A549 (cell line): ENCODE measurements at regions not wholly inside any gene's neighbourhood (a gene's known extent, or its start where the extent isn't known, plus 50 kb on each side); places are given as distances from the start of the nearest gene placed in this dataset.
"Not testable (repeated sequence)": the region's sequence is repeated elsewhere in the genome, so short reads cannot be mapped to it uniquely, and the experiment has no call there.

ENCODE experiments used
- BCL3 ChIP-seq: fragments of >200 bp; sonication (Bioruptor Twin); formaldehyde crosslinking; IDR thresholded peaks from 3 replicates; pipeline ENCODE4 v1.6.1; 2016
- CTCF ChIP-seq: fragments of >200 bp; sonication (Bioruptor Twin); formaldehyde crosslinking; IDR thresholded peaks from 3 replicates; pipeline ENCODE4 v1.5.1; 2016
- ESRRA ChIP-seq: fragments of 150-350 bp; IDR thresholded peaks from 2 replicates; pipeline ENCODE4 v1.6.1; 2014; ENCODE audit warnings: mild to moderate bottlenecking, low read length, borderline replicate concordance
- GATA3 ChIP-seq: IDR thresholded peaks from 2 replicates; pipeline ENCODE4 v1.6.1; 2012; ENCODE audit warnings: borderline replicate concordance
- HOXA7 ChIP-seq: fragments of 250-450 bp; sonication (Bioruptor Pico); IDR thresholded peaks from 2 replicates; pipeline ENCODE4 v1.5.0; 2020; ENCODE audit warnings: mild to moderate bottlenecking, moderate library complexity
- HOXB13 ChIP-seq: fragments of 250-450 bp; sonication (Bioruptor Pico); IDR thresholded peaks from 2 replicates; pipeline ENCODE4 v1.5.0; 2020; ENCODE audit warnings: low read depth, mild to moderate bottlenecking, moderate library complexity
- JUNB ChIP-seq: fragments of >200 bp; sonication (Bioruptor Twin); formaldehyde crosslinking; IDR thresholded peaks from 2 replicates; pipeline ENCODE4 v1.6.1; 2016
- MAX ChIP-seq: IDR thresholded peaks from 2 replicates; pipeline ENCODE4 v1.6.1; 2012
- POLR2A ChIP-seq: IDR thresholded peaks from 2 replicates; pipeline ENCODE4 v1.6.1; 2012; ENCODE audit warnings: mild to moderate bottlenecking, low read length

GRCh38 chr12:67555075-67555717 lies 93.3 kb upstream of the DYRK2 start:
- not testable (repeated sequence) for TF ChIP-seq CTCF; MAX; GATA3; ESRRA; POLR2A; HOXB13 (CRISPR knock-in tag); JUNB; HOXA7 (CRISPR knock-in tag); BCL3
